Kidney (tissue), 13 donors: ENCODE measurements at regions not wholly inside any gene's neighbourhood (a gene's known extent, or its start where the extent isn't known, plus 50 kb on each side); places are given as distances from the start of the nearest gene placed in this dataset.

Experiments used
- DNase-seq, 5 donors: peaks; one replicate each; pipeline ENCODE4 v3.0.0-alpha.2; 2013 to 2020
- FAIRE-seq: peaks from 2 replicates; lab custom pipeline; 2012; peaks lifted over from hg19 to GRCh38; lab: Jason Lieb, UNC
- H3K27ac ChIP-seq, 2 donors: one replicate each; pipeline ENCODE4 v1.7.0; 2013; ENCODE audit warnings: low read depth in 2 of 2, low read length in 2 of 2, inconsistent platforms in 1 of 2
- H3K27me3 ChIP-seq: one replicate; pipeline ENCODE4 v1.7.1; 2013; ENCODE audit warnings: low read length, inconsistent platforms; ENCODE audit not compliant: control insufficient read depth, insufficient read depth
- H3K36me3 ChIP-seq, 3 donors: one replicate each; pipeline versions ENCODE4 v1.7.0 to v1.7.1; 2013; ENCODE audit warnings: low read length in 3 of 3, control low read depth in 1 of 3, inconsistent platforms in 1 of 3; ENCODE audit not compliant: insufficient read depth in 3 of 3, control insufficient read depth in 2 of 3
- H3K4me1 ChIP-seq, 3 donors: one replicate each; pipeline versions ENCODE4 v1.7.0 to v1.7.1; 2013; ENCODE audit warnings: low read length in 3 of 3, inconsistent platforms in 1 of 3, low read depth in 1 of 3; ENCODE audit not compliant: control insufficient read depth in 2 of 3, insufficient read depth in 2 of 3
- H3K4me3 ChIP-seq, 3 donors: one replicate each; pipeline versions ENCODE4 v1.7.0 to v1.8.1; 2013; ENCODE audit warnings: low read length in 3 of 3, control low read depth in 1 of 3, inconsistent platforms in 1 of 3
- H3K9ac ChIP-seq, 3 donors: one replicate each; pipeline versions ENCODE4 v1.7.0 to v1.7.1; 2013; ENCODE audit warnings: low read length in 3 of 3, control low read depth in 1 of 3, inconsistent platforms in 1 of 3
- H3K9me3 ChIP-seq, 3 donors: one replicate each; pipeline versions ENCODE4 v1.7.0 to v1.7.1; 2013; ENCODE audit warnings: low read length in 3 of 3, control low read depth in 1 of 3, inconsistent platforms in 1 of 3; ENCODE audit not compliant: control insufficient read depth in 2 of 3, insufficient read depth in 1 of 3
- CTCF ChIP-seq: IDR thresholded peaks from 3 replicates; pipeline ENCODE4 v1.5.1; 2012; ENCODE audit warnings: mild to moderate bottlenecking, moderate library complexity, borderline replicate concordance; ENCODE audit not compliant: insufficient read depth; ENCODE audit errors: extremely low read depth
- intact Hi-C: fragments of 100-400 bp; cut with DNase I; formaldehyde crosslinking; loops from one replicate; pipeline ENCODE4 v1.11.1; 2022
- donor health status: control.
- donor health status: control.
- donor health status: control.
- donor health status: control.
- donor health status: control.
- donor health status: DM: yes; HTN: yes; CAD: no.
- donor health status: Normal renal cell carcinoma (clear cell type).

- Histone ChIP-seq H3K9ac (no peak overlapping the region), H3K4me3 (no peak overlapping the region), H3K4me1 (no peaks in the 10 kb centered on the region), H3K27me3 (no peaks in the 10 kb centered on the region), H3K27ac (no peak overlapping the region), H3K9me3 (no peaks in the 10 kb centered on the region), H3K36me3 (no peaks in the 10 kb centered on the region)
- DNase-seq (peak in 1 of 5 donors; percentile 62), FAIRE-seq (no peak)
- TF ChIP-seq CTCF, result no peak
- intact Hi-C loops, result no loop called here
These were observed 99.3 kb upstream of the TNRC6C start for GRCh38 chr17:77859035-77859810.

GRCh38 chr17:77861133-77861695, 97.3 kb upstream of the TNRC6C start:
- Histone ChIP-seq H3K9ac (no peak overlapping the region), H3K27ac (no peak overlapping the region), H3K9me3 (no peaks in the 10 kb centered on the region), H3K4me3 (no peak overlapping the region), H3K36me3 (no peaks in the 10 kb centered on the region), H3K27me3 (no peaks in the 10 kb centered on the region), H3K4me1 (peaks cover 0 to 2% (median 0%) of the 10 kb centered on the region in 3 donors)
- FAIRE-seq (no peak), DNase-seq (no peak)
- intact Hi-C loops, result no loop called here
- no peak for TF ChIP-seq CTCF

- no peak for FAIRE-seq
- peak in 1 of 5 donors; percentile 39 for DNase-seq
These were observed 96.4 kb upstream of the TNRC6C start for GRCh38 chr17:77861981-77862645.

More at GRCh38 chr17:77861981-77862645, 96.4 kb upstream of the TNRC6C start:
- Histone ChIP-seq H3K9me3 (no peaks in the 10 kb centered on the region), H3K4me1 (peaks cover 0 to 2% (median 0%) of the 10 kb centered on the region in 3 donors), H3K27me3 (no peaks in the 10 kb centered on the region), H3K9ac (no peak overlapping the region), H3K4me3 (no peak overlapping the region), H3K36me3 (no peaks in the 10 kb centered on the region), H3K27ac (no peak overlapping the region)
- intact Hi-C loops, result no loop called here
- TF ChIP-seq CTCF, result no peak
